ENCODE measurements at regions not wholly inside any gene's neighbourhood (a gene's known extent, or its start where the extent isn't known, plus 50 kb on each side); places are given as distances from the start of the nearest gene placed in this dataset.

DNA sequence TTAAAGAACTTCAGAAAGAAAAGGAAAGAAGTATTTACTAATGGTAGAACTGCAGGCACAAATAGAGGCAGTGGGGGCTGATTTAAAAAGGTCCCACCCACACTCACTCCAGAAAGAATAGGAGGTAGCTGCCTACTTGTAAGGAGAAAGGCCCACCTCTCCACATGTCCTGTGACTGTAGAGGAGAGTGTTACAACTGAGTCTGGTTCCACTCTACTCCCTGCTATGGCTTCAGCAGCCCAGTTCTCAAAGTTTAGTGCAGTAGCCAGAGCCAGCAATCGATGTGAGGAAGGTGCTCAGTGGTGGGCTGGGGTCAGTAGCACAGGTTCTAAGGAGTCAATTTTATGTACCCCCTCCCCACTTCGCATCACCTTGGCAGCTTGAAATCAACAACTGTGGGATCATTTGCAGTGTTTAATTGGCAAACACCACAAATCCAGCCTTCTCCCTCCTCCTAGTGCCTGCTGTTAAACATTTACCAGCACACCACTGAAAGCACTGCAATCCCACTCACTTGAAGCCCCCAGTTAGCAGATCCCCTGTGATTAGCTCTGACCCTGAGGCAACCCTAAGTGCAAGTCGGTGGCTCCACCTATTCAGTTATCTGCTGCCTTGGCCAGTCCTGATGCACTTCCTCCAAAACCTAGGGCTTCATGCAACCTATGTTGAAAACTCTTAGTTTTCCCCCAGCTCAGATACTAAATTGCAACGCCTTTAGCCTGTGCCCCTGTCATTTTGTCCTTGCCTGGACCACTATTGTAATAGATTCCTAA lies 146.6 kb downstream of the BBOX1 start:
- Histone ChIP-seq H3K36me3 (ENCODE audit: control insufficient read depth, insufficient read depth, low read length, severe bottlenecking) (no peaks in the 10 kb centered on the region), H3K4me3 (ENCODE audit: low read length) (no peak overlapping the region), H3K9me3 (ENCODE audit: control insufficient read depth, low read length) (peaks cover 3% of the 10 kb centered on the region), H3K27me3 (replicated peaks; ENCODE audit: control insufficient read depth, insufficient read depth, low read length) (no peaks in the 10 kb centered on the region), H3K4me1 (ENCODE audit: control insufficient read depth, insufficient read depth, low read length) (peaks cover 11% of the 10 kb centered on the region), H3K9ac (ENCODE audit: low read length) (no peak overlapping the region)
- no peak for DNase-seq (ENCODE audit: low read depth)

DNA sequence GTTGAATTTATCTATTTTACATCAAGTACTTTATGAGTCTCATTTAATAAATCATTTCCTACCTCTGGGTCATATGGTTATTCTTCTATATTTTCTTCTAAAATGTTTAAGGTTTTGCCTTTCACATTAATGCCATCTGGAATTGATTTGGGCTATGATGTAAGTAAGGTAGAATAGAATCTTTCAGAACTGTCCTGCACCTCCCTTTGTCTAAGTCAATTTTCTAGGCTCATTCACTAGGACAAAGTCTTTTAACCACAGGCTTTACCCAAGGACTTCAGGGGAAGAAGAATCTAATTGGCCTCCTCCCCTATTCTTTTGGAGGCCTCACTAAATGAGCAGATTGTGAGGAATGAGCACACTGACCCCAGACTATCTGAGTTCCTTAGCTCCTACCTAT lies 146.0 kb downstream of the BBOX1 start:
- peaks cover 3% of the 10 kb centered on the region for H3K9me3 ChIP-seq (ENCODE audit: control insufficient read depth, low read length)
- H3K27me3 ChIP-seq (replicated peaks; ENCODE audit: control insufficient read depth, insufficient read depth, low read length), result no peaks in the 10 kb centered on the region
- no peak overlapping the region for H3K4me3 ChIP-seq (ENCODE audit: low read length)
- peak; percentile 20 for DNase-seq (ENCODE audit: low read depth)
- no peak overlapping the region for H3K9ac ChIP-seq (ENCODE audit: low read length)
- peaks cover 11% of the 10 kb centered on the region for H3K4me1 ChIP-seq (ENCODE audit: control insufficient read depth, insufficient read depth, low read length)
- H3K36me3 ChIP-seq (ENCODE audit: control insufficient read depth, insufficient read depth, low read length, severe bottlenecking), result no peaks in the 10 kb centered on the region

DNA sequence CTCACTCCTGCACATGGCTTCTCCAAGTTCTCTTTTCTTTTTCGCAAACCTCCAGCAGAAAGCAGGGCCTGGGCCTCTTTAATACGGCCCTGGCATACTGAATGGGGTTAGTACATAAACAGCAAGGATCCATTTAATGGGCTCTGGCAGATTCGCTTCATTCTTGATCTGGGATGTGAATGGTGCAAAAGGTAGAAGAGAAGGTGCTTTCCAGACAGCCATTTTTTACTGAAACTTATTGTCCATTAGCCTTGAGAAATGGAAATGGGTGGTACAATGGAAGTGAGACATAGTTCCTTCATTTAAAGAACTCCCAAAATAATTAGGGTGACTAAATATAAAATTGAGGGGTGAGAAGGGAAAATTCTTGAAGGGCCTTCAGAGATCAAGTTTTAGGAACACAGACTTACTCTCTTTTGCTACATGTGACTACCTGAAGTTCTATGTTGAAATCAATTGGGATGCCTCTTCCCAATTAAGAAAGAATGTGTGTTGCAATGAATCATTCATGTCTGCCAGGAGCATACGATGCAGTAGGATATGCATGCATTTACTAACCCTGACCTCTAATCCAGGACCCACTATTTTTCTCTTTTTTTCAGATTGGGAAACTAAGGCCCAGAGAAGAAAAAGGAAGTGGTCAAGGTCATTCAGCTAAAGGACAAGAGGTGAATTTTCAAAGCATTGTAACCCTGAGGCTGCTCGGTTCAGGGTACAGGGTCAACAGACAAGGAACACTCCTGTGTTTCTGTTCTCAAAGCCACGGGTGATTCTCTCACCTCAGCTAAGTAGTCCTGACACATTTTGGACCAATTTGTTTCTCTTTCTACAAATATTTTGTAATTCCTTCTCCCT lies 144.1 kb downstream of the BBOX1 start:
- H3K36me3 ChIP-seq (ENCODE audit: control insufficient read depth, insufficient read depth, low read length, severe bottlenecking), result no peaks in the 10 kb centered on the region
- peaks cover 12% of the 10 kb centered on the region for H3K4me1 ChIP-seq (ENCODE audit: control insufficient read depth, insufficient read depth, low read length)
- no peak overlapping the region for H3K4me3 ChIP-seq (ENCODE audit: low read length)
- DNase-seq (ENCODE audit: low read depth), result peak; percentile 53
- peaks cover 3% of the 10 kb centered on the region for H3K9me3 ChIP-seq (ENCODE audit: control insufficient read depth, low read length)
- no peak overlapping the region for H3K9ac ChIP-seq (ENCODE audit: low read length)
- no peaks in the 10 kb centered on the region for H3K27me3 ChIP-seq (replicated peaks; ENCODE audit: control insufficient read depth, insufficient read depth, low read length)

DNA sequence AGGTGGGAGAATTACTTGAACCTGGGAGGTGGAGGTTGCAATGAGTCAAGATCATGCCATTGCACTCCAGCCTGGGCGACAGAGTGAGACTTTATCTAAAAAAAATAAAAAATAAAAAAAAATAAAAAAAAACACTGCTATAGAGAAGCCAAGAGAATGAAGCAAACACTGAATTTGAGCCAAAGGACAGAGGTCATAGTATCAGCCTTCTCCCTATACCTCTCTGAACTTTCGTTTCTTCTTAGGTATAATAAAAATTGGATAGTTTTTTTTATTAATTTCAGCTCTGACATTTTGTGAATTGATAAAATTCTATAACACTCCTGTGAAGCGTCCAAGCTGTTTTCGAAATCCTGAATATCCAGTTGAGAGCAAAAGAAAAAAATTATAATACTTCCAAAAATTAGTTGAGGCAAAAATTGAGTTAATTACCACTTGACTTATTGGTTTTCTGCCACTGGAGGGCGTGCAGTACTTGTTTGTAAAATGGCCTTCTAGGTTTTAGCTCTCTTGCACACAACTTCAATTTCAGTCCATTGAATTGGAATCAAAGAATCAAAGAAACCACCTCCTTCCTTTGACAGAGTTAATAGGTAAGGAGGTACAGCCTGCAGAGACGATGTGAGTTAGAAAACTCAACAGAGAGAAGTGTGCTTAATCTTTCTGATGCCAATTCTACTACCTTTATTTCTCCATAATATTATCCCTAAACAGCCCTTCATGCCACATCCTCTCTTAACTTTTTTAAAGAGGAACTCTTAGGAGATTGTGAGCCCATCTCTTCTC lies 143.2 kb downstream of the BBOX1 start:
- Histone ChIP-seq H3K36me3 (ENCODE audit: control insufficient read depth, insufficient read depth, low read length, severe bottlenecking) (no peaks in the 10 kb centered on the region), H3K9ac (ENCODE audit: low read length) (no peak overlapping the region), H3K9me3 (ENCODE audit: control insufficient read depth, low read length) (peaks cover 3% of the 10 kb centered on the region), H3K27me3 (replicated peaks; ENCODE audit: control insufficient read depth, insufficient read depth, low read length) (no peaks in the 10 kb centered on the region), H3K4me1 (ENCODE audit: control insufficient read depth, insufficient read depth, low read length) (peaks cover 20% of the 10 kb centered on the region), H3K4me3 (ENCODE audit: low read length) (no peak overlapping the region)
- DNase-seq (ENCODE audit: low read depth), result peak; percentile 90

DNA sequence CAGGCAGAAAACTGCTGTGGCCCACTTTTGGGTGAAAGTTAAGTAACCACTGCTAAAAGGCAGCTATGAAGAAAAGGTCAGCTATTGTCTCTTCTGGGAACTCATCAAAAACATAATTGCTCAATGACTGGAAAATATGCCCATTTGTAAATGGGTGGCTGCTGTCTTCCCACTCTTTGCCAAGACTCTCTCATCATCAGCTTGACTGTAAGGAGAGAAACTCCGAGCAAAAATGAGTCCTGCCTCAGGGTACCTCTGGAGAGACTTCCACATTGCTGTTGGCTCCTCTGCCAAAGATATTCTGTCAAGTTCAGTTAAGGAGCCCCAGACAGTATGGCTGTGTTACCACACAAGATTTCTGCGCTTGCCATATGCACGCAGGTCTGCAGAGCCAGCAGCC lies 138.7 kb downstream of the BBOX1 start:
- no peaks in the 10 kb centered on the region for H3K27me3 ChIP-seq (replicated peaks; ENCODE audit: control insufficient read depth, insufficient read depth, low read length)
- H3K4me1 ChIP-seq (ENCODE audit: control insufficient read depth, insufficient read depth, low read length), result peaks cover 17% of the 10 kb centered on the region
- DNase-seq (ENCODE audit: low read depth), result no peak
- H3K9me3 ChIP-seq (ENCODE audit: control insufficient read depth, low read length), result no peaks in the 10 kb centered on the region
- H3K9ac ChIP-seq (ENCODE audit: low read length), result no peak overlapping the region
- H3K36me3 ChIP-seq (ENCODE audit: control insufficient read depth, insufficient read depth, low read length, severe bottlenecking), result no peaks in the 10 kb centered on the region
- H3K4me3 ChIP-seq (ENCODE audit: low read length), result no peak overlapping the region

DNA sequence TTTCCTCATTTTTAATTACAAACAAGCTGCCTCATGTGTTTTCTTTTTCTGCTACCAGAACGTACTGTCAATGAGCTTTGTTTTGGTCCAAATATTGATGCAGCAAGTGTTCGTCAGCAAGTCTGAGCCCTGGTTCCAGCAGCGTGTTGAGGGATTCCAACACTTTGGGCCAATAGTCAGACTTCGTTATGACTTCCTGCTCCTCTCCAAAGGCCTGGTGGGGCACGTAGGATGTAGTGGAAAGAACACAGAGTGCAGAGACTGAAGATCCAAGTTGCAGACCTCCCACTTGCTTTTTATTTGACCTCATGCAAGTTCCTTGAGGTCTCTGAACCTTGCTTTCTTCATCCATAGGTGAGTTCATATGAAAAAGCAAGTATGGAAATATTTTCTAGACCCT lies 138.2 kb downstream of the BBOX1 start:
- Histone ChIP-seq H3K4me1 (ENCODE audit: control insufficient read depth, insufficient read depth, low read length) (peaks cover 16% of the 10 kb centered on the region), H3K27me3 (replicated peaks; ENCODE audit: control insufficient read depth, insufficient read depth, low read length) (no peaks in the 10 kb centered on the region), H3K36me3 (ENCODE audit: control insufficient read depth, insufficient read depth, low read length, severe bottlenecking) (no peaks in the 10 kb centered on the region), H3K9ac (ENCODE audit: low read length) (no peak overlapping the region), H3K4me3 (ENCODE audit: low read length) (no peak overlapping the region), H3K9me3 (ENCODE audit: control insufficient read depth, low read length) (no peaks in the 10 kb centered on the region)
- no peak for DNase-seq (ENCODE audit: low read depth)

Data from adipocyte (in vitro differentiated cells).